ENCODE measurements at regions not wholly inside any gene's neighbourhood (a gene's known extent, or its start where the extent isn't known, plus 50 kb on each side); places are given as distances from the start of the nearest gene placed in this dataset.

GRCh38 chr15:20348900-20349773, 192.5 kb downstream of the GOLGA6L6 start:
- TF ChIP-seq CTCF (IDR thresholded peaks at IDR 0.05; ENCODE audit: insufficient read depth, low read depth, low read length) (no peak), EZH2 (IDR thresholded peaks at IDR 0.05; ENCODE audit: insufficient read depth, low read length) (no peak)
